ENCODE measurements at regions not wholly inside any gene's neighbourhood (a gene's known extent, or its start where the extent isn't known, plus 50 kb on each side); places are given as distances from the start of the nearest gene placed in this dataset.

DNA sequence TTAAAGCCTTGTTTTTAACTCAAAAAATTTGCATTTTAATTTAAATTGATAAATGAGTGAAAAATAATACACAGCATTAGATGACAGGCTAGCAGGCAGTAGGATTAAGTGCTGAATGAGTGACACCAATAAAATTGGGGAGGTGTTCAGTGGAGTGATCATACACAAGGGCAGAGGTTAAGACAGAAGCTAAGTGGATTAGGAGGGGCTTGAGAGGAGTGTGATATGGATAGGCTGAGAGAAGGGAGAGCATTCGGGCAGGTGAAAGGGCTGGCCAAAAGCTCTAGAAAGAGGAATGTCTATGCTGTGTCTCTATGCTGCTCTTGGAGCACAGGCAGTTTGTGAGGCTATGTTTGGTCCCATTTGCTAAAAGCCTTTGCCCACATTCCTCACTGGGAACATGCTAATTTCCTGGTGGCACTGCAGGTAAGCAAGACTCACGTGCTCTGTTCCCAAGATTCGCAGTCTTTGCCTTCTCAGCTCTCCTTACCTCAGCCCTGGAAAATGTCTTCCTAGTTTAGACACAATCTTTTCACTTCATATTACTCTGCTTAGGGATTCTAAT, 52.8 kb upstream of the CCSER1 start:
- ATAC-seq, result no peak
- TF ChIP-seq BACH2 (CRISPR knock-in tag; IDR thresholded peaks at IDR 0.05; ENCODE audit: borderline replicate concordance) (no peak), SNAI2 (CRISPR knock-in tag; IDR thresholded peaks at IDR 0.05) (no peak), ARNTL (CRISPR knock-in tag; IDR thresholded peaks at IDR 0.05; ENCODE audit: borderline replicate concordance, low read depth) (no peak), TCF4 (CRISPR knock-in tag; IDR thresholded peaks at IDR 0.05; ENCODE audit: borderline replicate concordance) (no peak), ZNF565 (CRISPR knock-in tag; conservative IDR thresholded peaks at IDR 0.05; ENCODE audit: low read depth) (no peak), TOX (CRISPR knock-in tag; IDR thresholded peaks at IDR 0.05; ENCODE audit: borderline replicate concordance) (no peak), OSR1 (CRISPR knock-in tag; IDR thresholded peaks at IDR 0.05) (no peak), RARB (CRISPR knock-in tag; IDR thresholded peaks at IDR 0.05) (no peak), ISL1 (CRISPR knock-in tag; IDR thresholded peaks at IDR 0.05) (no peak), ZNF8 (CRISPR knock-in tag; IDR thresholded peaks at IDR 0.05) (no peak), ESRRG (CRISPR knock-in tag; IDR thresholded peaks at IDR 0.05) (no peak), ZC3H10 (CRISPR knock-in tag; IDR thresholded peaks at IDR 0.05) (no peak), CSDC2 (CRISPR knock-in tag; IDR thresholded peaks at IDR 0.05) (no peak)
- TF ChIP-seq, protein P1, sequence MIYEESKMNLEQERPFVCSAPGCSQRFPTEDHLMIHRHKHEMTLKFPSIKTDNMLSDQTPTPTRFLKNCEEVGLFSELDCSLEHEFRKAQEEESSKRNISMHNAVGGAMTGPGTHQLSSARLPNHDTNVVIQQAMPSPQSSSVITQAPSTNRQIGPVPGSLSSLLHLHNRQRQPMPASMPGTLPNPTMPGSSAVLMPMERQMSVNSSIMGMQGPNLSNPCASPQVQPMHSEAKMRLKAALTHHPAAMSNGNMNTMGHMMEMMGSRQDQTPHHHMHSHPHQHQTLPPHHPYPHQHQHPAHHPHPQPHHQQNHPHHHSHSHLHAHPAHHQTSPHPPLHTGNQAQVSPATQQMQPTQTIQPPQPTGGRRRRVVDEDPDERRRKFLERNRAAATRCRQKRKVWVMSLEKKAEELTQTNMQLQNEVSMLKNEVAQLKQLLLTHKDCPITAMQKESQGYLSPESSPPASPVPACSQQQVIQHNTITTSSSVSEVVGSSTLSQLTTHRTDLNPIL (CRISPR knock-in tag; IDR thresholded peaks at IDR 0.05; ENCODE audit: low read depth), result no peak
- TF ChIP-seq, protein P2, sequence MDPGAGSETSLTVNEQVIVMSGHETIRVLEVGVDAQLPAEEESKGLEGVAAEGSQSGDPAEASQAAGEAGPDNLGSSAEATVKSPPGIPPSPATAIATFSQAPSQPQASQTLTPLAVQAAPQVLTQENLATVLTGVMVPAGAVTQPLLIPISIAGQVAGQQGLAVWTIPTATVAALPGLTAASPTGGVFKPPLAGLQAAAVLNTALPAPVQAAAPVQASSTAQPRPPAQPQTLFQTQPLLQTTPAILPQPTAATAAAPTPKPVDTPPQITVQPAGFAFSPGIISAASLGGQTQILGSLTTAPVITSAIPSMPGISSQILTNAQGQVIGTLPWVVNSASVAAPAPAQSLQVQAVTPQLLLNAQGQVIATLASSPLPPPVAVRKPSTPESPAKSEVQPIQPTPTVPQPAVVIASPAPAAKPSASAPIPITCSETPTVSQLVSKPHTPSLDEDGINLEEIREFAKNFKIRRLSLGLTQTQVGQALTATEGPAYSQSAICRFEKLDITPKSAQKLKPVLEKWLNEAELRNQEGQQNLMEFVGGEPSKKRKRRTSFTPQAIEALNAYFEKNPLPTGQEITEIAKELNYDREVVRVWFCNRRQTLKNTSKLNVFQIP (CRISPR knock-in tag; IDR thresholded peaks at IDR 0.05; ENCODE audit: borderline replicate concordance, low read depth), result no peak
- TF ChIP-seq, protein P3, sequence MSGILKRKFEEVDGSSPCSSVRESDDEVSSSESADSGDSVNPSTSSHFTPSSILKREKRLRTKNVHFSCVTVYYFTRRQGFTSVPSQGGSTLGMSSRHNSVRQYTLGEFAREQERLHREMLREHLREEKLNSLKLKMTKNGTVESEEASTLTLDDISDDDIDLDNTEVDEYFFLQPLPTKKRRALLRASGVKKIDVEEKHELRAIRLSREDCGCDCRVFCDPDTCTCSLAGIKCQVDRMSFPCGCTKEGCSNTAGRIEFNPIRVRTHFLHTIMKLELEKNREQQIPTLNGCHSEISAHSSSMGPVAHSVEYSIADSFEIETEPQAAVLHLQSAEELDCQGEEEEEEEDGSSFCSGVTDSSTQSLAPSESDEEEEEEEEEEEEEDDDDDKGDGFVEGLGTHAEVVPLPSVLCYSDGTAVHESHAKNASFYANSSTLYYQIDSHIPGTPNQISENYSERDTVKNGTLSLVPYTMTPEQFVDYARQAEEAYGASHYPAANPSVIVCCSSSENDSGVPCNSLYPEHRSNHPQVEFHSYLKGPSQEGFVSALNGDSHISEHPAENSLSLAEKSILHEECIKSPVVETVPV (CRISPR knock-in tag; IDR thresholded peaks at IDR 0.05), result no peak
- TF ChIP-seq, protein P4, sequence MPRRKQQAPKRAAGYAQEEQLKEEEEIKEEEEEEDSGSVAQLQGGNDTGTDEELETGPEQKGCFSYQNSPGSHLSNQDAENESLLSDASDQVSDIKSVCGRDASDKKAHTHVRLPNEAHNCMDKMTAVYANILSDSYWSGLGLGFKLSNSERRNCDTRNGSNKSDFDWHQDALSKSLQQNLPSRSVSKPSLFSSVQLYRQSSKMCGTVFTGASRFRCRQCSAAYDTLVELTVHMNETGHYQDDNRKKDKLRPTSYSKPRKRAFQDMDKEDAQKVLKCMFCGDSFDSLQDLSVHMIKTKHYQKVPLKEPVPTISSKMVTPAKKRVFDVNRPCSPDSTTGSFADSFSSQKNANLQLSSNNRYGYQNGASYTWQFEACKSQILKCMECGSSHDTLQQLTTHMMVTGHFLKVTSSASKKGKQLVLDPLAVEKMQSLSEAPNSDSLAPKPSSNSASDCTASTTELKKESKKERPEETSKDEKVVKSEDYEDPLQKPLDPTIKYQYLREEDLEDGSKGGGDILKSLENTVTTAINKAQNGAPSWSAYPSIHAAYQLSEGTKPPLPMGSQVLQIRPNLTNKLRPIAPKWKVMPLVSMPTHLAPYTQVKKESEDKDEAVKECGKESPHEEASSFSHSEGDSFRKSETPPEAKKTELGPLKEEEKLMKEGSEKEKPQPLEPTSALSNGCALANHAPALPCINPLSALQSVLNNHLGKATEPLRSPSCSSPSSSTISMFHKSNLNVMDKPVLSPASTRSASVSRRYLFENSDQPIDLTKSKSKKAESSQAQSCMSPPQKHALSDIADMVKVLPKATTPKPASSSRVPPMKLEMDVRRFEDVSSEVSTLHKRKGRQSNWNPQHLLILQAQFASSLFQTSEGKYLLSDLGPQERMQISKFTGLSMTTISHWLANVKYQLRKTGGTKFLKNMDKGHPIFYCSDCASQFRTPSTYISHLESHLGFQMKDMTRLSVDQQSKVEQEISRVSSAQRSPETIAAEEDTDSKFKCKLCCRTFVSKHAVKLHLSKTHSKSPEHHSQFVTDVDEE (CRISPR knock-in tag; IDR thresholded peaks at IDR 0.05), result no peak
